ENCODE measurements at regions not wholly inside any gene's neighbourhood (a gene's known extent, or its start where the extent isn't known, plus 50 kb on each side); places are given as distances from the start of the nearest gene placed in this dataset.

DNA sequence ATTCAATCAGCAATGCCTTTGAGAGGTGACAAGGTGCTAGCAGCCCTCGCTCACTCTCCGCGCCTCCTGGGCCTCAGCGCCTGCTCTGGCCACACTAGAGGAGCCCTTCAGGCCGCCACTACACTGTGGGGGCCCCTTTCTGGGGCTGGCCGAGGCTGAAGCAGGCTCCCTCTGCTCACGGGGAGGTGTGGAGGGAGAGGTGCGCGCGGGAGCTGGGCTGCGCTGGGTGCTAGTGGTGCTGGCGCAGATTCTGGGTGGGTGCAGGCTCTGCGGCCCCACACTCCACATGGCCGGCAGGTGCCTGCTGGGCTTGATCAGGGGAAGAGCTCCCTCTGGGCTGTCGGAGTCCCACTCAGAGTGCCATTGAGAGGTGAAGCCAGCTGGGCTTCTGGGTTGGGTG lies 351.0 kb downstream of the GASK1B start:
- TF ChIP-seq CREB1 (CRISPR knock-in tag; IDR thresholded peaks at IDR 0.05; ENCODE audit: low read depth), result no peak
- TF ChIP-seq, protein P1, sequence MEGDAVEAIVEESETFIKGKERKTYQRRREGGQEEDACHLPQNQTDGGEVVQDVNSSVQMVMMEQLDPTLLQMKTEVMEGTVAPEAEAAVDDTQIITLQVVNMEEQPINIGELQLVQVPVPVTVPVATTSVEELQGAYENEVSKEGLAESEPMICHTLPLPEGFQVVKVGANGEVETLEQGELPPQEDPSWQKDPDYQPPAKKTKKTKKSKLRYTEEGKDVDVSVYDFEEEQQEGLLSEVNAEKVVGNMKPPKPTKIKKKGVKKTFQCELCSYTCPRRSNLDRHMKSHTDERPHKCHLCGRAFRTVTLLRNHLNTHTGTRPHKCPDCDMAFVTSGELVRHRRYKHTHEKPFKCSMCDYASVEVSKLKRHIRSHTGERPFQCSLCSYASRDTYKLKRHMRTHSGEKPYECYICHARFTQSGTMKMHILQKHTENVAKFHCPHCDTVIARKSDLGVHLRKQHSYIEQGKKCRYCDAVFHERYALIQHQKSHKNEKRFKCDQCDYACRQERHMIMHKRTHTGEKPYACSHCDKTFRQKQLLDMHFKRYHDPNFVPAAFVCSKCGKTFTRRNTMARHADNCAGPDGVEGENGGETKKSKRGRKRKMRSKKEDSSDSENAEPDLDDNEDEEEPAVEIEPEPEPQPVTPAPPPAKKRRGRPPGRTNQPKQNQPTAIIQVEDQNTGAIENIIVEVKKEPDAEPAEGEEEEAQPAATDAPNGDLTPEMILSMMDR (conservative IDR thresholded peaks at IDR 0.05; ENCODE audit: low read depth in 2 of 2), result no peak
- TF ChIP-seq POLR2AphosphoS5 (IDR thresholded peaks at IDR 0.05; ENCODE audit: low read depth), result no peak
- TF ChIP-seq EZH2 (IDR thresholded peaks at IDR 0.05; ENCODE audit: low read depth, unreplicated experiment), result no peak
